Lung (tissue), 11 donors: ENCODE measurements at regions not wholly inside any gene's neighbourhood (a gene's known extent, or its start where the extent isn't known, plus 50 kb on each side); places are given as distances from the start of the nearest gene placed in this dataset.

Experiments used
- ATAC-seq: fragments of 200-7000 bp; cut with Tn5 transposase; one replicate; pipeline ENCODE4 v1.9.1; 2020; ENCODE audit warnings: moderate number of reproducible peaks; ENCODE audit not compliant: insufficient read depth, low FRiP score
- DNase-seq, 3 donors: peaks; one replicate each; pipeline ENCODE4 v3.0.0-alpha.2; 2013 to 2017
- H3K27ac ChIP-seq, 2 donors: one replicate each; pipeline ENCODE4 v1.5.1; 2013; ENCODE audit warnings: mild to moderate bottlenecking in 2 of 2, moderate library complexity in 2 of 2, control low read depth in 1 of 2, inconsistent platforms in 1 of 2, low read depth in 1 of 2, low read length in 1 of 2
- H3K27me3 ChIP-seq, 3 donors: one replicate each; pipeline ENCODE4 v1.5.1; 2013; ENCODE audit warnings: low read length in 2 of 3; ENCODE audit not compliant: control insufficient read depth in 3 of 3, insufficient read depth in 3 of 3
- H3K36me3 ChIP-seq, 4 donors: one replicate each; pipeline ENCODE4 v1.5.1; 2013; ENCODE audit warnings: low read length in 4 of 4, mild to moderate bottlenecking in 1 of 4, moderate library complexity in 1 of 4; ENCODE audit not compliant: control insufficient read depth in 4 of 4, insufficient read depth in 4 of 4
- H3K4me1 ChIP-seq, 5 donors: one replicate each; pipeline ENCODE4 v1.5.1; 2013; ENCODE audit warnings: low read length in 5 of 5, mild to moderate bottlenecking in 2 of 5, moderate library complexity in 1 of 5; ENCODE audit not compliant: control insufficient read depth in 5 of 5, insufficient read depth in 5 of 5
- H3K4me3 ChIP-seq: one replicate; pipeline ENCODE4 v1.5.1; 2013; ENCODE audit warnings: mild to moderate bottlenecking, control low read depth, moderate library complexity
- H3K9ac ChIP-seq, 2 donors: one replicate each; pipeline ENCODE4 v1.5.1; 2013; ENCODE audit warnings: low read length in 2 of 2, control low read depth in 1 of 2; ENCODE audit not compliant: insufficient read depth in 1 of 2
- H3K9me3 ChIP-seq, 4 donors: one replicate each; pipeline ENCODE4 v1.5.1; 2013; ENCODE audit warnings: low read length in 3 of 4, mild to moderate bottlenecking in 1 of 4, moderate library complexity in 1 of 4; ENCODE audit not compliant: control insufficient read depth in 4 of 4, insufficient read depth in 3 of 4
- WGBS, 2 donors: extraction: QIAGEN DNeasy Blood & Tissue Kit; methylation state at CpG; one replicate each; pipeline ENCODE4 v1.1.7; 2013; 5-methylcytosine and 5-hydroxymethylcytosine counted together
- TF ChIP-seq, protein P1 (sequence below): IDR thresholded peaks from 2 replicates; pipeline ENCODE4 v1.5.1; 2012; ENCODE audit warnings: mild to moderate bottlenecking; ENCODE audit errors: control extremely low read depth, extremely low read depth
- donor health status: control.
- donor health status: control.
- donor health status: Bipolar disorder and iron deficiency.
- donor health status: healthy.
- donor health status: DM: yes; HTN: yes; CAD: no.

DNA sequence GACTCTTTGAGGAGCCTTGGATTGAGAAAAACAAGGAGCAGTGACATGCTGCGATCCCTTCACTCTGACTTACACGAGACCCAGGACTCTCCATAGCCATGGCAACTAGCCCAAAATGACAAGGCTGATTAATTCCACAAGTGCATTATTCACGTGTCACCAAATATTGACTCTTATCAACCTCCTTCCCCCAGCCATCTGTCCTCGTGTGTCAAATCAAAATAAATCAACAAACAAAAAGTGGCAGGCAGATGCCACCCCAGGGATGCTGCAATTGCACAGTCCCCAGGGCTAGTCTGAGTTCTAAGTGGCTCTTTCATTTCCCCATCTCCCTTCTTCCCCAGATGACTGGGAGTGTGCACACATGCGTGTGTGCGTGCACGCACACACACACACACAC is 104.9 kb downstream of the AQP9 start:
- Histone ChIP-seq H3K9me3 (peaks cover 0 to 2% (median 0%) of the 10 kb centered on the region in 4 donors), H3K9ac (no peak overlapping the region), H3K4me3 (no peak overlapping the region), H3K36me3 (no peaks in the 10 kb centered on the region), H3K4me1 (peaks cover 0 to 4% (median 0%) of the 10 kb centered on the region in 5 donors), H3K27me3 (peaks cover 0 to 3% (median 0%) of the 10 kb centered on the region in 3 donors), H3K27ac (no peak overlapping the region)
- ATAC-seq (no peak), DNase-seq (no peak)
- TF ChIP-seq, protein P1, sequence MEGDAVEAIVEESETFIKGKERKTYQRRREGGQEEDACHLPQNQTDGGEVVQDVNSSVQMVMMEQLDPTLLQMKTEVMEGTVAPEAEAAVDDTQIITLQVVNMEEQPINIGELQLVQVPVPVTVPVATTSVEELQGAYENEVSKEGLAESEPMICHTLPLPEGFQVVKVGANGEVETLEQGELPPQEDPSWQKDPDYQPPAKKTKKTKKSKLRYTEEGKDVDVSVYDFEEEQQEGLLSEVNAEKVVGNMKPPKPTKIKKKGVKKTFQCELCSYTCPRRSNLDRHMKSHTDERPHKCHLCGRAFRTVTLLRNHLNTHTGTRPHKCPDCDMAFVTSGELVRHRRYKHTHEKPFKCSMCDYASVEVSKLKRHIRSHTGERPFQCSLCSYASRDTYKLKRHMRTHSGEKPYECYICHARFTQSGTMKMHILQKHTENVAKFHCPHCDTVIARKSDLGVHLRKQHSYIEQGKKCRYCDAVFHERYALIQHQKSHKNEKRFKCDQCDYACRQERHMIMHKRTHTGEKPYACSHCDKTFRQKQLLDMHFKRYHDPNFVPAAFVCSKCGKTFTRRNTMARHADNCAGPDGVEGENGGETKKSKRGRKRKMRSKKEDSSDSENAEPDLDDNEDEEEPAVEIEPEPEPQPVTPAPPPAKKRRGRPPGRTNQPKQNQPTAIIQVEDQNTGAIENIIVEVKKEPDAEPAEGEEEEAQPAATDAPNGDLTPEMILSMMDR: no peak
- WGBS, 2 donors: 61 to 62% methylated on average over 7 of the region's 7 CpGs

- no peaks in the 10 kb centered on the region for H3K36me3 ChIP-seq
- ATAC-seq: no peak
- no peak overlapping the region for H3K4me3 ChIP-seq
- no peak for DNase-seq
- WGBS, 2 donors: 75 to 86% methylated on average over 7 of the region's 7 CpGs
- no peak overlapping the region for H3K27ac ChIP-seq
- no peak overlapping the region for H3K9ac ChIP-seq
- TF ChIP-seq, protein P1: no peak
- H3K9me3 ChIP-seq: peaks cover 0 to 2% (median 0%) of the 10 kb centered on the region in 4 donors
- peaks cover 0 to 3% (median 0%) of the 10 kb centered on the region in 3 donors for H3K27me3 ChIP-seq
- peaks cover 0 to 6% (median 0%) of the 10 kb centered on the region in 5 donors for H3K4me1 ChIP-seq
Measured at GRCh38 chr15:58244536-58244935, 106.4 kb downstream of the AQP9 start.

DNA sequence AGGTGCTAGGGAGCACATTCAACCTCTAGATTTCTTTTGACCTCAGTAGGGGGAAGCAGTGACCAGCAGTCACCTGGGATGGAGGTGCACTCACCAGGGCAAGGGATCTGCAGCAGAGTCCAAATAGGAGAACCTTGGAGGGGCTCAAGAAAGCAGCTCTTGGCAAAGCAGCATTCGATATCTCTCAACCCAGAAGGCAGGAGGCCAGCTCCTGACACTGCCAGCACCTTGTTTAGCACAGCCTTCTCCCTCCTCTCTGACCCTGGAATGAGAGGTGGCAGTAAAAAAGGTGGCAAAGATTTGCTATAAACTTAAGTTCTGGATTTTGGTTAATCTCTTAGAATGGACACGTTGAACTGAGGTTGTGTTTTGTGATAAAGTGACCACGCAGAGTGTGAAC is 107.9 kb downstream of the AQP9 start:
- Histone ChIP-seq H3K9ac (no peak overlapping the region), H3K4me3 (no peak overlapping the region), H3K27me3 (peaks cover 0 to 3% (median 0%) of the 10 kb centered on the region in 3 donors), H3K4me1 (peaks cover 0 to 6% (median 0%) of the 10 kb centered on the region in 5 donors), H3K27ac (peak overlapping the region in 1 of 2 donors; percentile 88), H3K36me3 (no peaks in the 10 kb centered on the region), H3K9me3 (peaks cover 0 to 3% (median under 1%) of the 10 kb centered on the region in 4 donors)
- TF ChIP-seq, protein P1: no peak
- DNase-seq (no peak), ATAC-seq (no peak)
- WGBS, 2 donors: 80 to 84% methylated on average over 3 of the region's 3 CpGs
